ENCODE measurements at regions not wholly inside any gene's neighbourhood (a gene's known extent, or its start where the extent isn't known, plus 50 kb on each side); places are given as distances from the start of the nearest gene placed in this dataset.

GRCh38 chr11:69916806-69917387 lies 97.7 kb upstream of the FGF3 start:
- H3K27me3 ChIP-seq (replicated peaks in 1 of 4; ENCODE audit: control insufficient read depth in 3 of 4, extremely low read depth in 1 of 4, insufficient read depth in 3 of 4, low read length in 3 of 4) = peaks cover 1 to 19% (median 10%) of the 10 kb centered on the region in 4 experiments; a peak in 6 of 7 replicates
- POLR2A ChIA-PET (ENCODE audit: partially characterized antibody) = no interaction called here
- CTCF ChIA-PET (ENCODE audit: partially characterized antibody) = interaction anchor here (0.9 to 10.8 kb wide), 12 partner anchors 12 to 280 kb away, joined by 3 to 173 read pairs (median 10); no protein-coding TSS in a partner anchor
- H2AFZ ChIP-seq (ENCODE audit: low read length) = no peak overlapping the region
- H3K56ac ChIP-seq (replicated peaks; ENCODE audit: insufficient read length, low read depth, low read length) = no peak overlapping the region
- no peak overlapping the region for H2AK5ac ChIP-seq (ENCODE audit: low read depth, low read length)
- no CpG with 5 or more reads among the region's 2 CpGs for WGBS, 2 experiments (ENCODE audit: extremely low coverage in 1 of 2, insufficient coverage in 1 of 2, insufficient read length in 1 of 2, insufficient replicate concordance in 2 of 2, low coverage in 1 of 2, low lambda C conversion rate in 2 of 2, missing lambda C conversion rate in 1 of 2)
- no peak overlapping the region for H3K9ac ChIP-seq (replicated peaks in 1 of 4; ENCODE audit: extremely low read depth in 1 of 4, low read depth in 3 of 4, low read length in 3 of 4)
- FAIRE-seq = no peak
- H4K91ac ChIP-seq (replicated peaks; ENCODE audit: insufficient read length, low read length) = no peak overlapping the region
- no peak overlapping the region for H3K4me3 ChIP-seq (ENCODE audit: extremely low read depth in 1 of 4, insufficient read depth in 2 of 4, low read depth in 3 of 4, low read length in 4 of 4)
- no peaks in the 10 kb centered on the region for H3K79me1 ChIP-seq (ENCODE audit: low read depth, low read length)
- H3K9me3 ChIP-seq (ENCODE audit: insufficient read depth in 2 of 2, low read depth in 1 of 2, low read length in 1 of 2) = no peaks in the 10 kb centered on the region
- H2BK5ac ChIP-seq (ENCODE audit: low read depth, low read length) = no peak overlapping the region
- H2BK120ac ChIP-seq (replicated peaks; ENCODE audit: low read depth, low read length) = no peak overlapping the region
- H2BK15ac ChIP-seq (ENCODE audit: low read length) = no peak overlapping the region
- H3K4ac ChIP-seq (replicated peaks; ENCODE audit: insufficient read length, low read depth, low read length) = no peak overlapping the region
- no peak overlapping the region for H4K5ac ChIP-seq (ENCODE audit: insufficient read length, low read depth, low read length)
- H4K8ac ChIP-seq (ENCODE audit: extremely low read depth, insufficient read depth, low read length) = no peak overlapping the region
- no peak for DNase-seq (ENCODE audit: low read depth in 1 of 2, low spot score in 2 of 2)
- no peaks in the 10 kb centered on the region for H3K36me3 ChIP-seq (ENCODE audit: control insufficient read depth in 2 of 4, insufficient read depth in 4 of 4, low read length in 3 of 4)
- no peak overlapping the region for H3K27ac ChIP-seq (ENCODE audit: low read depth, low read length)
- H2BK20ac ChIP-seq (ENCODE audit: low read length) = no peak overlapping the region
- H4K20me1 ChIP-seq (replicated peaks in 1 of 2; ENCODE audit: control insufficient read depth in 1 of 2, insufficient read depth in 2 of 2, low read length in 2 of 2) = peaks cover 0 to 3% of the 10 kb centered on the region in 2 experiments
- no peak overlapping the region for H3K4me2 ChIP-seq (ENCODE audit: insufficient read depth in 1 of 2, low read depth in 2 of 2, low read length in 2 of 2)
- no peaks in the 10 kb centered on the region for H3K79me2 ChIP-seq (ENCODE audit: control insufficient read depth in 1 of 2, insufficient read depth in 2 of 2, low read length in 2 of 2)
- no peak overlapping the region for H3K18ac ChIP-seq (ENCODE audit: extremely low read depth, low read length)
- H3K23ac ChIP-seq (ENCODE audit: insufficient read length) = no peak overlapping the region
- no peak overlapping the region for H3K14ac ChIP-seq (ENCODE audit: insufficient read length)
- H3K4me1 ChIP-seq (replicated peaks in 1 of 4; ENCODE audit: control insufficient read depth in 3 of 4, insufficient read depth in 4 of 4, low read length in 3 of 4) = peaks cover 0 to 5% (median 0%) of the 10 kb centered on the region in 4 experiments; a peak in 4 of 7 replicates
- no peaks in the 10 kb centered on the region for H3K23me2 ChIP-seq (ENCODE audit: low read depth, low read length)
- H2BK12ac ChIP-seq (ENCODE audit: low read depth, low read length) = no peak overlapping the region
- TF ChIP-seq ATF3 (IDR thresholded peaks at IDR 0.05; ENCODE audit: insufficient read depth, low read depth, low read length) (no peak), RAD21 (IDR thresholded peaks at IDR 0.05 in 1 of 2, conservative IDR thresholded peaks at IDR 0.05 in 1 of 2; ENCODE audit: low read depth in 2 of 2, low read length in 2 of 2) (no peak), BCL11A (IDR thresholded peaks at IDR 0.05; ENCODE audit: low read depth in 2 of 2, low read length in 2 of 2) (no peak), SP1 (IDR thresholded peaks at IDR 0.05; ENCODE audit: low read depth, low read length) (no peak), JUND (IDR thresholded peaks at IDR 0.05; ENCODE audit: low read length) (no peak), E2F6 (IDR thresholded peaks at IDR 0.05) (no peak), SP2 (IDR thresholded peaks at IDR 0.05; ENCODE audit: low read length) (no peak)
